A549 (cell line): ENCODE measurements at regions not wholly inside any gene's neighbourhood (a gene's known extent, or its start where the extent isn't known, plus 50 kb on each side); places are given as distances from the start of the nearest gene placed in this dataset.

ENCODE experiments used
- ATAC-seq, 2 experiments: fragments of 200-7000 bp in 1 of 2; fragments of >200 bp in 1 of 2; cut with Nextera tagmentation in 1 of 2; cut with Tn5 transposase in 1 of 2; 3 replicates each; pipeline versions ENCODE4 v1.8.0 to v1.9.1; 2018 to 2020; ENCODE audit warnings: mild to moderate bottlenecking in 1 of 2, moderate library complexity in 1 of 2
- CTCF ChIA-PET: fragments of 300-600 bp; sonication (Branson Sonifier 250); formaldehyde crosslinking; extraction: SDS; loops from one replicate; lab custom pipeline; 2021; ENCODE audit warnings: antibody characterized with exemption, inconsistent platforms; lab: Yijun Ruan, JAX
- POLR2A ChIA-PET: fragments of 350-600 bp; formaldehyde crosslinking; extraction: SDS; loops from one replicate; lab custom pipeline; 2021; ENCODE audit warnings: antibody characterized with exemption, inconsistent platforms; lab: Yijun Ruan, JAX
- DNase-seq, 2 experiments: peaks; one replicate each; pipeline versions ENCODE4 v3.0.0 to v3.0.0-alpha.2; 2011 to 2016; ENCODE audit warnings: low read depth in 1 of 2, low spot score in 1 of 2
- FAIRE-seq: peaks from 2 replicates; lab custom pipeline; 2011; peaks lifted over from hg19 to GRCh38; lab: Jason Lieb, UNC
- H3K27ac ChIP-seq, 2 experiments: fragments of >200 bp; sonication (Bioruptor Twin); formaldehyde crosslinking; 3 replicates each; pipeline ENCODE4 v1.5.1; 2016 to 2017
- H3K4me1 ChIP-seq: fragments of >200 bp; sonication (Bioruptor Twin); formaldehyde crosslinking; 3 replicates; pipeline ENCODE4 v1.6.1; 2016
- H3K4me2 ChIP-seq: fragments of >200 bp; sonication (Bioruptor Twin); formaldehyde crosslinking; 3 replicates; pipeline ENCODE4 v1.6.1; 2016
- H3K4me3 ChIP-seq: fragments of >200 bp; sonication (Bioruptor Twin); formaldehyde crosslinking; 3 replicates; pipeline ENCODE4 v1.5.1; 2016
- H3K9me3 ChIP-seq: fragments of >200 bp; sonication (Bioruptor Twin); formaldehyde crosslinking; 3 replicates; pipeline ENCODE4 v1.6.1; 2016
- EP300 ChIP-seq, 2 experiments: fragments of >200 bp; sonication (Bioruptor Twin); formaldehyde crosslinking; IDR thresholded peaks; 2 replicates in 1 of 2; 3 replicates in 1 of 2; pipeline ENCODE4 v1.6.1; 2016 to 2017
- FOSL2 ChIP-seq, 2 experiments: fragments of 450-650 bp in 1 of 2; fragments of >200 bp in 1 of 2; sonication (Bioruptor Twin) in 1 of 2; formaldehyde crosslinking; IDR thresholded peaks; 2 replicates each; pipeline versions ENCODE4 v1.5.0 to v1.6.1; 2016 to 2020; ENCODE audit warnings: mild to moderate bottlenecking in 1 of 2, moderate library complexity in 1 of 2
- FOXS1 ChIP-seq: fragments of 250-450 bp; sonication (Bioruptor Pico); IDR thresholded peaks from 2 replicates; pipeline ENCODE4 v1.5.0; 2020; ENCODE audit warnings: mild to moderate bottlenecking, moderate library complexity
- JUN ChIP-seq, 2 experiments: fragments of >200 bp; sonication (Bioruptor Twin); formaldehyde crosslinking; IDR thresholded peaks; 2 replicates in 1 of 2; 3 replicates in 1 of 2; pipeline ENCODE4 v1.6.1; 2016 to 2017
- MYC ChIP-seq: IDR thresholded peaks from 2 replicates; pipeline ENCODE4 v1.6.1; 2012; ENCODE audit warnings: mild to moderate bottlenecking, inconsistent platforms, low read length, improper control_type of control experiment, borderline replicate concordance
- RARB ChIP-seq: fragments of 250-450 bp; sonication (Bioruptor Pico); IDR thresholded peaks from 2 replicates; pipeline ENCODE4 v1.8.0; 2021; ENCODE audit warnings: mild to moderate bottlenecking, moderate library complexity
- RCOR1 ChIP-seq: fragments of 150-350 bp; IDR thresholded peaks from 2 replicates; pipeline ENCODE4 v1.6.1; 2014; ENCODE audit warnings: antibody characterized with exemption, low read length, low read depth
- WGBS: methylation state at CpG from one replicate; pipeline ENCODE4 v1.1.6; 2017; ENCODE audit errors: missing lambda C conversion rate; 5-methylcytosine and 5-hydroxymethylcytosine counted together
- TF ChIP-seq, protein P1 (sequence below): fragments of 250-450 bp; sonication (Bioruptor Pico); IDR thresholded peaks from 2 replicates; pipeline ENCODE4 v1.5.0; 2020; ENCODE audit warnings: low read depth, mild to moderate bottlenecking, moderate library complexity
- TF ChIP-seq, protein P2 (sequence below): IDR thresholded peaks from 2 replicates; pipeline ENCODE4 v1.6.1; 2012; ENCODE audit warnings: low read depth, borderline replicate concordance
- TF ChIP-seq, protein P3 (sequence below): fragments of 250-450 bp; sonication (Bioruptor Pico); IDR thresholded peaks from 2 replicates; pipeline ENCODE4 v1.5.0; 2021; ENCODE audit warnings: mild to moderate bottlenecking, moderate library complexity, borderline replicate concordance
- TF ChIP-seq, protein P4 (sequence below): IDR thresholded peaks from 2 replicates; pipeline ENCODE4 v1.6.1; 2012
- TF ChIP-seq, protein P5 (sequence below): fragments of 450-650 bp; IDR thresholded peaks from 2 replicates; pipeline ENCODE4 v1.6.1; 2014; ENCODE audit warnings: antibody characterized with exemption

DNA sequence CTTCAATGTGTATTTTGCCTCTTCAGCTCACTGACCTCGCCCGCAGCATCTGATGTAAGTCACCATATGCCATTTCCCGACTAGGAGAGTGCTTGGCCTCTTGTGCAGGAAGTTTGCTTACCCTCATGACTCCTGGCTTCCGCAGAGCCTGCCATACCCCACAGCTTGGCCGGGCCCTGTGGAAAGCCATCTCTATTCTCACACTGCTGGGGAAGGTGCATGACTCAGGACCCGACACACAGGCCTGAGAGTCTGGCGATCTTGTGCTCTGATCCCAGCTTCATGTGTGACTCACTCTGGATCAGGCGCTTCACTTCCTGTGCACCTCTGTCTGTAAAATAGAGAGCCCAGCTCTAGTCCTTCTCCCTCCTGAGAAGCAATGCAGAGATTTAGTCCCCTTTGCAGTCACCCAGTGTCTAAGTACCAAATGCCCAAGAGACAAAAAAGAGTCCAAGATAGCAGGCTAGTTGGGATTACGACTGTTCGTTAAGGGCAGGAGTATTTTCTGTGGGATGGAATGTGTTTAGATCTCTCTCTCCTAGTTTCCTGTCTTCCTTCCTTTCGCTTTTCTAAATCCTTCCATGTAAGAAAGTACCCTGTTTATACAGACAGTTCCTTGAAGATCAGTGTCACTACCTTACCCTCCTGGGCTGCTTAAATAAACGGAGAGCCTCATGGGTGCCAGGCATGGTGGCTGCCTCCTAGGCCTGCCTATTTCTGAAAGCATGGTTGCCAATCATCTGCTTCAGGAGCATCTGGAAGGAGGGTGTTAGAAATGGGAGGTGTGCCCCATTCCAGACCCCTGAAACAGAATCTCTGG is 62.8 kb upstream of the KIF26B start:
- TF ChIP-seq, protein P1, sequence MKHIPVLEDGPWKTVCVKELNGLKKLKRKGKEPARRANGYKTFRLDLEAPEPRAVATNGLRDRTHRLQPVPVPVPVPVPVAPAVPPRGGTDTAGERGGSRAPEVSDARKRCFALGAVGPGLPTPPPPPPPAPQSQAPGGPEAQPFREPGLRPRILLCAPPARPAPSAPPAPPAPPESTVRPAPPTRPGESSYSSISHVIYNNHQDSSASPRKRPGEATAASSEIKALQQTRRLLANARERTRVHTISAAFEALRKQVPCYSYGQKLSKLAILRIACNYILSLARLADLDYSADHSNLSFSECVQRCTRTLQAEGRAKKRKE (CRISPR knock-in tag) = peak; percentile 45; the same call in 1 of the 2 replicates
- TF ChIP-seq JUN (IDR thresholded peaks at IDR 0.05) (0 out of 5 replicates have a peak, but pooled peaks of 1 of the 2 experiments have one; percentile 25), FOXS1 (CRISPR knock-in tag) (no peak), FOSL2 (IDR thresholded peaks at IDR 0.05) (no peak), FOSL2 (CRISPR knock-in tag; IDR thresholded peaks at IDR 0.05) (peak; percentile 86), MYC (0 out of 2 replicates have a peak, but pooled peaks have one; percentile 27)
- TF ChIP-seq, protein P2, sequence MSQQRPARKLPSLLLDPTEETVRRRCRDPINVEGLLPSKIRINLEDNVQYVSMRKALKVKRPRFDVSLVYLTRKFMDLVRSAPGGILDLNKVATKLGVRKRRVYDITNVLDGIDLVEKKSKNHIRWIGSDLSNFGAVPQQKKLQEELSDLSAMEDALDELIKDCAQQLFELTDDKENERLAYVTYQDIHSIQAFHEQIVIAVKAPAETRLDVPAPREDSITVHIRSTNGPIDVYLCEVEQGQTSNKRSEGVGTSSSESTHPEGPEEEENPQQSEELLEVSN = 0 out of 2 replicates have a peak, but pooled peaks have one; percentile 30
- TF ChIP-seq, protein P3, sequence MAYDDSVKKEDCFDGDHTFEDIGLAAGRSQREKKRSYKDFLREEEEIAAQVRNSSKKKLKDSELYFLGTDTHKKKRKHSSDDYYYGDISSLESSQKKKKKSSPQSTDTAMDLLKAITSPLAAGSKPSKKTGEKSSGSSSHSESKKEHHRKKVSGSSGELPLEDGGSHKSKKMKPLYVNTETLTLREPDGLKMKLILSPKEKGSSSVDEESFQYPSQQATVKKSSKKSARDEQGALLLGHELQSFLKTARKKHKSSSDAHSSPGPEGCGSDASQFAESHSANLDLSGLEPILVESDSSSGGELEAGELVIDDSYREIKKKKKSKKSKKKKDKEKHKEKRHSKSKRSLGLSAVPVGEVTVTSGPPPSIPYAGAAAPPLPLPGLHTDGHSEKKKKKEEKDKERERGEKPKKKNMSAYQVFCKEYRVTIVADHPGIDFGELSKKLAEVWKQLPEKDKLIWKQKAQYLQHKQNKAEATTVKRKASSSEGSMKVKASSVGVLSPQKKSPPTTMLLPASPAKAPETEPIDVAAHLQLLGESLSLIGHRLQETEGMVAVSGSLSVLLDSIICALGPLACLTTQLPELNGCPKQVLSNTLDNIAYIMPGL (CRISPR knock-in tag) = no peak
- TF ChIP-seq, protein P4, sequence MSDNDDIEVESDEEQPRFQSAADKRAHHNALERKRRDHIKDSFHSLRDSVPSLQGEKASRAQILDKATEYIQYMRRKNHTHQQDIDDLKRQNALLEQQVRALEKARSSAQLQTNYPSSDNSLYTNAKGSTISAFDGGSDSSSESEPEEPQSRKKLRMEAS = peak; percentile 41; the same call in 1 of the 2 replicates
- POLR2A ChIA-PET = interaction anchor here (0.5 kb wide), 1 partner anchor 120 kb away, joined by 3 read pairs; no protein-coding TSS in a partner anchor
- H3K4me1 ChIP-seq = peaks cover 15% of the 10 kb centered on the region
- ATAC-seq (peak; percentile 99), FAIRE-seq (no peak), DNase-seq (peak; percentile 75 to 82)
- CTCF ChIA-PET = interaction anchor here (1.3 to 2.0 kb wide), 3 partner anchors 12 to 65 kb away, joined by 4 to 7 read pairs (median 5); no protein-coding TSS in a partner anchor
- H3K27ac ChIP-seq = peak overlapping the region; percentile 59 to 77
- 51% methylated on average over 12 of the region's 12 CpGs for WGBS
- H3K4me3 ChIP-seq = no peak overlapping the region
- H3K9me3 ChIP-seq = no peaks in the 10 kb centered on the region
- H3K4me2 ChIP-seq = peak overlapping the region; percentile 50

DNA sequence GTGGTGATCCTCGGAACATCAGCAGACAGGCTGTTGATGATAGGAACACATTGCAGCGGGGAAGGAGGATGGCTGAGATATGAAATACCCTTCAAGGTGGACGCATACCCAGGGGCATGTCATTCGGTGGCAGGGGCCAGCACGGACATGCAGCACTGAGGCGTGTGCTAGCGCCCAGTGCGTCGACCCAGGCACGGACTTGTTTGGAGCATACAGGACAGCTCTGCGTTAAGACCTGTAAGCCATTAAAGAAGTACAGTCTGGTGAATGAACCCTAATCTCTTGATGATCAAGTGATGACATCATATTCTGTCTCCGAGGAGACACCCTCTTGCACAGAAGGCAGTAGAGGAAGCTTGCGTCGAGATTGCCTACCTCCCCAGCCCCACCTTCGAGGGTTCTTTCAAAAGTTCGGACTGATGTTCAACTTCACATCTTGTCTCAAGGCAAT is 63.6 kb upstream of the KIF26B start:
- Histone ChIP-seq H3K27ac (peak overlapping the region; percentile 59 to 77), H3K9me3 (no peaks in the 10 kb centered on the region), H3K4me1 (peaks cover 20% of the 10 kb centered on the region), H3K4me2 (peak overlapping the region; percentile 50), H3K4me3 (no peak overlapping the region)
- WGBS = 91% methylated on average over 16 of the region's 16 CpGs
- DNase-seq (no peak), FAIRE-seq (no peak), ATAC-seq (no peak)
- ChIA-PET CTCF (interaction anchor here (1.3 to 2.0 kb wide), 3 partner anchors 11 to 65 kb away, joined by 4 to 7 read pairs (median 5); no protein-coding TSS in a partner anchor), POLR2A (interaction anchor here (0.5 kb wide), 1 partner anchor 119 kb away, joined by 3 read pairs; no protein-coding TSS in a partner anchor)
- TF ChIP-seq FOXS1 (CRISPR knock-in tag) (no peak), RCOR1 (no peak), RARB (CRISPR knock-in tag) (no peak)
- TF ChIP-seq, protein P3 (CRISPR knock-in tag) = no peak

DNA sequence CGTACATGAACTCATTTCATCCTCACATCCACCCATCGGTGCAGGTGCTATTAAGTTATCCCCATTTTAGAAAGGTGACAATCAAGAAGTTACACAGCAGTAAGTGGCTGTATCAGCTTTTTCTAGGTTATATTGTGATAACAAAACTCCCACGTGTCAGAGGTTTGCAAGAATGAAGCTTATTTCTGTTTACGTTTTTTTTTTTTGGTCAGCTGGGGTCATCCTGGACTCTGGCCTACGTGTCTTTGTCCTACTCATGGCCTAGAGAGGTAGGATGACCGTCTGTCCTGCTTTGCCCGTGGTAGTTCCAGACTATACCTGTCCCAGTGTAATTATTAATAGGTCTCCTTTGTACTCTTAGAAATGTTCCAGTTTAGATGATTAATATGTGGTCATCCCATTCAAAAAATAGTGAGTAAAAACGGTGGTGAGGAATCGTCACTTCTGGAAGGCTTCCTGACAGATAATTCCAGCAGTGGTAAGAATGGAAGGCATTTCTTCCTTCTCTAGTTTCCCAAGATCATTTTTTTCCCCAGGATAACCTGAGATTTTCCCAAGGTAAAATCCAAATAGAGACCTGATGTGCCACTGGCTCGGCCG is 64.2 kb upstream of the KIF26B start:
- POLR2A ChIA-PET = no interaction called here
- FAIRE-seq (no peak), ATAC-seq (no peak), DNase-seq (no peak)
- TF ChIP-seq, protein P1 (CRISPR knock-in tag) = no peak
- TF ChIP-seq RCOR1 (no peak), EP300 (IDR thresholded peaks at IDR 0.05) (no peak)
- TF ChIP-seq, protein P5, sequence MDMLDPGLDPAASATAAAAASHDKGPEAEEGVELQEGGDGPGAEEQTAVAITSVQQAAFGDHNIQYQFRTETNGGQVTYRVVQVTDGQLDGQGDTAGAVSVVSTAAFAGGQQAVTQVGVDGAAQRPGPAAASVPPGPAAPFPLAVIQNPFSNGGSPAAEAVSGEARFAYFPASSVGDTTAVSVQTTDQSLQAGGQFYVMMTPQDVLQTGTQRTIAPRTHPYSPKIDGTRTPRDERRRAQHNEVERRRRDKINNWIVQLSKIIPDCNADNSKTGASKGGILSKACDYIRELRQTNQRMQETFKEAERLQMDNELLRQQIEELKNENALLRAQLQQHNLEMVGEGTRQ = no peak
- Histone ChIP-seq H3K4me3 (no peak overlapping the region), H3K9me3 (no peaks in the 10 kb centered on the region), H3K4me1 (peaks cover 25% of the 10 kb centered on the region), H3K27ac (no peak overlapping the region; a peak in 1 of 6 replicates), H3K4me2 (no peak overlapping the region)
- CTCF ChIA-PET = interaction anchor here (1.3 to 2.0 kb wide), 3 partner anchors 10 to 66 kb away, joined by 4 to 7 read pairs (median 5); no protein-coding TSS in a partner anchor
- WGBS = 85% methylated on average over 11 of the region's 11 CpGs
